ENCODE measurements at regions not wholly inside any gene's neighbourhood (a gene's known extent, or its start where the extent isn't known, plus 50 kb on each side); places are given as distances from the start of the nearest gene placed in this dataset.

- DNase-seq = no peak
Measured at GRCh38 chr9:135009794-135010585, 77.5 kb upstream of the OLFM1 start.

DNA sequence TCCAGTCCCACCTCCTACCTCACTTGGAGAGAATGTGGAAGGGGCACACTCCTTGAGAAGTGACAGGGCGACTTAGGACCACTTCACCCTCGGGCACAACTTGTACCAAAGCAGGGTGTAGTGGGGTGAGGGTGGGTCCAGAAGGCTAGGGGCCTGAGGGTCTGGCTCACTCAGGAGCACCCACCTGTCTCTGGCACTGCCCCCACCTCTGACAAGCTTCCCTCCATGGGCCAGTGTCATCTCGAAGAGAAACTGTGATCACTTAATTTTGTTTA, 76.9 kb upstream of the OLFM1 start:
- DNase-seq = no peak

DNA sequence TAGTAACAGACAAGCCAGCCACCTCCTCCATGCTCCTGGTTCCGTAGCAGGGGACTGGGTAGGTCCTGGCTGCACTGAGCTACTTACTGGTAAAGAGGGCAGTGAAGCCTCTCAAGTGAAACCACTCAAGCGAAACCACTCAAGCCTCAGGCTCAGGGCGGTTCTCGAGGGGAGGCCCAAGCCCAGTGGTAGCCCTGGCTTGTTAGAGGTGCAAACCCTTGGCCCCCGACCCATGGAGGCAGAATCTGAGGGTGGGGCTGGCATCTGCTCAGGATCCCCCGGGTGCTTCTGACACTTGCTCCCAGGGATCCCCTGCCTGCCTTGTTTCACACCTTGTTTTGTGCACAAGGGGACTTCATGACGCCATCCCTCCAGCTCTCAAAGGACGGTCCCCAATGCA, 76.5 kb upstream of the OLFM1 start:
- peak; percentile 10 for DNase-seq

DNA sequence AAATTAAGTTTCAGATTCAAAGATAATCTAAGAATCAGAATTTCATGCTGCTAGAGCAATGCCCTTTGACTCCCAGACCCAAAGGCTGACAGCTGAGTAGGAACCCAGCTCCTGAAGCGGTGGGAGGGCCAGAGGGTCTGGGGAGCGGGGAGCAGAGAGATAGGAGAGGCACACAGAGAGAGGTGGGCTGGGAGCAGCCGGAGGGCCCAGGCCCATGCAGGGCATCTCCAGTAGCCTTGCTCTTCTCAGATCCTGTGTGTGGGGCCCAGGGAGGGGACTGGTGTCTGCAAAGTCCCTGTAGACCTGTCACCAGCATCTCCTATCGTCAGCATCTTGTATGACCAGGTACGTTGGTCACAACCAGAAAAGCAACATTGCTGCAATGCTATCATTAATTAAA, 75.3 kb upstream of the OLFM1 start:
- no peak for DNase-seq

- no peak for DNase-seq
Measured at GRCh38 chr9:135014311-135015010, 73.0 kb upstream of the OLFM1 start.

GRCh38 chr9:135015096-135015495, 72.4 kb upstream of the OLFM1 start:
- no peak for DNase-seq

GRCh38 chr9:135015565-135015964, 71.9 kb upstream of the OLFM1 start:
- no peak for DNase-seq

DNA sequence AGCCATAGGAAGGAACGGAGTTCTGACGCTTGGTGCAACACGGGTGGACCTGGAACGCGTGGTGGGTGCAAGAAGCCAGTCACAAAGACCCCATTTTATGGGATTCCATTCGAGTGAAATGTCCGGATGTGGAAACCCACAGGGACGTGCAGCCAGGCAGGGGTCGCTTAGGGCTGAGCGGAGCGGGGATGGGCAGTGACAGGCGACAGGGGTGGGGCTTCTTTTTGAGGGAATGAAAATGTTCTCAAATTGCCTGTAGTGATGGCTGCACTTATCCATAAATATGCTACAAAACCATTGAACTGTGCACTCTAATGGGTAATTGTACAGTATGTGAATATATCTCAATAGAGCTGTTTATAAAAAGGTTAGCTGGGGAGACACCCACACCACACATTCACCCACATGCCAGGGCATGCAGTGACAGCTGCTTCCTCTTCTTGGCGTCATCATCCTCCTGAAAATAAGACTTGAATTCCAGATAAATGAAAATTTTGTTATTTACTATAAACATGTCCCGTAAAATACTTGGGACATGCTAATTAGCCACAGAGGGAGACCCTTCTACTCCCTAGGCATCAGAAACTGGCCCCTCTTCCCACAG, 71.3 kb upstream of the OLFM1 start:
- no peak for DNase-seq

GRCh38 chr9:135016876-135017275, 70.6 kb upstream of the OLFM1 start:
- no peak for DNase-seq

GRCh38 chr9:135017899-135018298, 69.6 kb upstream of the OLFM1 start:
- no peak for DNase-seq

DNA sequence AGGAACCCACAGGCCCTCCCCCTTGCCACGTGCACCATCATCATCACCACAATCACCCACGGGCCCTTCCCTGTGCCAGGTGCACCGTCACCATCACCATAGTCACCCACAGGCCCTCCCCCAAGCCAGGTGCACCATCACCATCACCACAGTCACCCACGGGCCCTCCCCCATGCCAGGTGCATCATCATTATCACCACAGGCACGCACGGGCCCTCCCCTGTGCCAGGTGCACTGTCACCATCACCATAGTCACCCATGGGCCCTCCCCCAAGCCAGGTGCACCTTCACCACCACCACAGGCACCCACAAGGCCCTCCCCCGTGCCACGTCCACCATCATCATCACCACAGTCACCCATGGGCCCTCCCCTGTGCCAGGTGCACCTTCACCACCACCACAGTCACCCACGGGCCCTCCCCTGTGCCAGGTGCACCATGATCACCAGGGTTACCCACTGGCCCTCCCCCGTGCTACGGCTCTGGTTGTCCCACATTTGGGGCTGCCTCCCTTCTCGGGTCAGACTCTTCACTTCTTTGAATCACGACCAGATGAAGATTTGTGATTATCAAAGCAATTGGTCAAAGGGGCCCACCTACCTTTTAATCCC, 69.1 kb upstream of the OLFM1 start:
- no peak for DNase-seq

- no peak for DNase-seq
Measured at GRCh38 chr9:135019224-135019623, 68.2 kb upstream of the OLFM1 start.

DNA sequence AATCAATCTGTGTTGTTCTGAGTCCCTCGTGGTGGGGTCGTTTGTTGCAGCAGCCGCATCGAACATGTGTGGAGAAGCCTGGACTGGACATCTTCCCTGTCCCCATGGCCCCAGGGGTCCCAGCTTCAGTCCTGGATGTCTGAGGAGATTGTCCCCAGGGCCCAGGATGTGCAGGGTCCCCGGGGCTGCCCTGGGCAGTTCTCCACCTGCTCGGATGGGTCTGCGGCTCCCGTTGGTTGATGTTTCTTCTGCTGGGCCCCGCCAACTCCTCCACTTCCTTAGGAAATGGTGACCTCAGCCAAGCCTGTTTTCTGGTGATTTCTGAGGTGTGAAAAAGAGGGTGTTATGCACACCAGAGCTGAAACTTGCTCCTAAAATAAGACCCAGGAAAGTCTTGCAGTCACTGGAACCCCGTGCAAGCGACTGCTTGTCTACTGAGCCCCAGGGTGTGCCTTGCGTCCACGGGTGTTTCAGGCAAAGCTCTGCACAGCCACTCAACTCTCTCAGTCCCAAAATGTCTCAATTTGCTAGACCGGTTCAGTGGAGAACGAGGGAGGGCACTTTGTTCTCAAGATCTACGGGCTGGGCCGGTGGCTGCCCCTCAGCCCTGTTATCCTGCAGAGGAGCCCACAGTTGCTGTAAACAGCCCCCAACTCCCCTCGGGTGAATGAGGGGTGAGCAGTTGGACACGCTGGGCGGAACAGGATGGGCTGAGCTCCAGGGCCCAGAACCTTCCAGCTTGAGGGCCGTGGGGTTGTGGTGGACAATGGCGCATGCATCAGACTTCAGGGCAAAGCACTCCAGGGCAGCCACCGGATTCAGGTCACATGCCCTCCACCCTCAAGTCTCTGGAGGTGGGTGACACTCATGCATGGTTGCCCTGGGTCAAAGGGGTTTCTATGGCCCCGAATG, 66.7 kb upstream of the OLFM1 start:
- no peak for DNase-seq

- no peak for DNase-seq
Measured at GRCh38 chr9:135021393-135021789, 66.1 kb upstream of the OLFM1 start.

- no peak for DNase-seq
Measured at GRCh38 chr9:135022191-135022870, 65.1 kb upstream of the OLFM1 start.

DNA sequence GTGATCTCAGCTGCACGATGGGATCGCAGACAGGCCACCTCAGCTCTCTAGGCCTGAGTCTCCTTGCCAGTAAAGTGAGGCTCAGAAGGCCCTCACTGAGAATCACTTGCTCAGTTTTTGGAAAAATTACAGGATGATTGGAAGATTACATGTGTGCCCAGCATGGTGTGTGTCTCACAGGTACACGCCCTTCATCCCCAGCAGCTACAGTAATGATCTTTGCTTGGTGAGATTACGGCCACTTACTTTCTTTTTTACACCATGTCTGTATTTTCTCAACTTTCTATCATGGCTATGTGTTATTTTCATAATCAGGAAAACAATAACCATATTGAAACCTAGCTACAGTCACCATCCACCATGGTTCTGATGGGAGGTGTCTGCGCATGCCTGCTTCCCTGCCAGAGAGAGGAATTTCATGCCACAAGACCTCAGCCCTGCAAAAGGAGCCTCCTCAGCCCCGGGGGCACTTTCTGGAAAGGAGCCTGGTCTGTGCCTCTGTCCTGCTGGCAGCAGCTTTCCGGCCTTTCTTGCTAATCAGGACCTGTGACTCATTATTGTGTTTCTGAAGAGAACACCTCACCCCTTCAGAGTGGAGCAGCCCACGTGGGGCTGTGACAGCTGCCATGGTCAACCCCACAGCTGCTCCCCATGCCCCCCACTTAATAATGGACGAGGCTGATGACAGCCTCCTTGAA, 64.2 kb upstream of the OLFM1 start:
- DNase-seq = no peak

GRCh38 chr9:135023786-135024405, 63.6 kb upstream of the OLFM1 start:
- DNase-seq = no peak

- DNase-seq = no peak
Measured at GRCh38 chr9:135029463-135029862, 58.0 kb upstream of the OLFM1 start.

DNA sequence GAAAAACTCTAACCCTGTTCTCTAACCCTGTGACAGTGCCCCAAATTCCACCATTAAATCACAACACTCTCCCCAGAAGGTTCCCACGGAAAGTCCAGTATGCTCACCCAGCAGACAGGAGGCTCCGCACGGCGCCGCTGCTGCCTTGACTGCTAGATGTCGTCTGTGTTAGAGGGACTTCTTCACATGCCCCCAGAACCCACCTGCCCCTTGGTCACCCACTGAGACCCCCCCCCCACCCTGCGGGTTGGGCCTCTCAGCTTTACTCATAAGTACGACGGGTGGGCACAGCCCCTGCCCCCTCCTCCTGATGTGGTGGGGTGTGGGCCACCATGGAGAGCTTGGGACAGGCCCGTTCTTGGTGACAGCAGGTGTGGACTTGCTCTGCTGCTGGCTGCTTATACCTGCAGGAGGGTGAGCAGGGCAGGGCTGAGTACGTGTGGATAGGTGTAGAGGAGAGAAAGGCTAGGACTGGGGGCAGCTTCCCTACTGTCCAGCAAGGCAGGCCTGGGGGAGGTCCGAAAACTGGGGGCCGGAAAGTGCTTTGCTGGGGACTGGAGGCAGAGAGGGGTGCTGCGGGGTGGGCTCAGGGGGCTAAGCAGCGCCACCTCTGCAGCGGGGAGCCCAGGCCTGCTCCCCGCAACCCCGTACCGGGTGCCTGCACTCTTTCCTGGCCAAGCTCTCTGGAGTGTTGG, 57.5 kb upstream of the OLFM1 start:
- no peak for DNase-seq

DNA sequence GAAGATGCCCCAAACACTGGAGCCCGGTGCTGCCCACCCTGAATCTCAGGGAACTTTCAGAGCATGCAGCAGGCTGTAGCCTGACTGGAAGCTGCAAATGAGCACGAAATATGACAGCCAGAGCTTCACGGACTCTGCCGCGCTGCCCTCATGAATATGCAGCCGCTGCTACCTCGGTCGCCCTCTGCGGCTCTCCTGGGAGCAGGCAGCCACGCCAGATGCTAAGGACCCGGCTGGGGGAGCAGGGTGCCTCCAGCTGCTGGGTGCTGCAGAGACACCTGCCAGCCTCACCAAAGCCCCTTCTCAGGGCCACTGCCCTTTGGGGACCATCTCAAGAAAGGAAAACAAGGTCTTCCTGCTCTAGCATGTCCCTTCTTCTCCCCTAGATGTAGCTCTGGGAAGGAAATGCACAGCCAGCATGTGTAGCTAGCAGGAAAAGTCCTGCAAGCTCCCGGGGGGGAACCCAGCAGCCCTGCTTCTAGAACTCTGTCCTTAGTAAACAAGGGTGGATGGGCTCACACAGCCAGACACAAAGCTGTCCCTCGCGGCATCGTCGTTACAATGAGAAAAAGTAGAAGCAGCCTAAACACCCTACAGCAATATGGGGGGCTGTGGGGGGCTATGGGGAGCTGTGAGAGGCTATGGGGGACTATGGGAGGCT, 56.8 kb upstream of the OLFM1 start:
- DNase-seq = no peak
